Hematopoietic multipotent progenitor cell treated with erythropoietin and hydrocortisone succinate and interleukin-3 and kit ligand, for 17 days (in vitro differentiated cells): ENCODE measurements at regions not wholly inside any gene's neighbourhood (a gene's known extent, or its start where the extent isn't known, plus 50 kb on each side); places are given as distances from the start of the nearest gene placed in this dataset.
"Not testable (repeated sequence)": the region's sequence is repeated elsewhere in the genome, so short reads cannot be mapped to it uniquely, and the experiment has no call there.

Experiments used
- DNase-seq: peaks from one replicate; pipeline ENCODE4 v3.0.0-alpha.2; 2015; ENCODE audit warnings: low spot score

- not testable (repeated sequence) for DNase-seq
Measured at GRCh38 chr13:54268013-54268695, 1239.5 kb downstream of the OLFM4 start.

GRCh38 chr13:54287062-54287764 is 1258.6 kb downstream of the OLFM4 start:
- DNase-seq: no peak

- DNase-seq: no peak
Measured at GRCh38 chr13:54301085-54301484, 1272.5 kb downstream of the OLFM4 start.

GRCh38 chr13:54305377-54305776 is 1276.8 kb downstream of the OLFM4 start:
- DNase-seq: no peak

- no peak for DNase-seq
Measured at GRCh38 chr13:54312885-54313284, 1284.3 kb downstream of the OLFM4 start.

GRCh38 chr13:54317722-54318121 is 1289.1 kb downstream of the OLFM4 start:
- DNase-seq: no peak

GRCh38 chr13:54337540-54337939 is 1308.9 kb downstream of the OLFM4 start:
- DNase-seq: no peak

GRCh38 chr13:54347531-54347930 is 1318.9 kb downstream of the OLFM4 start:
- DNase-seq: no peak

- no peak for DNase-seq
Measured at GRCh38 chr13:54356209-54356608, 1327.6 kb downstream of the OLFM4 start.

GRCh38 chr13:54356849-54357248 is 1328.2 kb downstream of the OLFM4 start:
- DNase-seq: no peak

- DNase-seq: no peak
Measured at GRCh38 chr13:54357284-54357933, 1328.8 kb downstream of the OLFM4 start.

- no peak for DNase-seq
Measured at GRCh38 chr13:54361460-54361859, 1332.8 kb downstream of the OLFM4 start.

- no peak for DNase-seq
Measured at GRCh38 chr13:54366728-54367127, 1338.1 kb downstream of the OLFM4 start.

- DNase-seq: no peak
Measured at GRCh38 chr13:54367639-54368271, 1339.1 kb downstream of the OLFM4 start.

- no peak for DNase-seq
Measured at GRCh38 chr13:54368387-54368786, 1339.8 kb downstream of the OLFM4 start.

GRCh38 chr13:54373211-54373610 is 1344.6 kb downstream of the OLFM4 start:
- DNase-seq: no peak

GRCh38 chr13:54379461-54379860 is 1350.8 kb downstream of the OLFM4 start:
- no peak for DNase-seq

GRCh38 chr13:54383604-54384003 is 1355.0 kb downstream of the OLFM4 start:
- no peak for DNase-seq

- no peak for DNase-seq
Measured at GRCh38 chr13:54387625-54388024, 1359.0 kb downstream of the OLFM4 start.

- DNase-seq: no peak
Measured at GRCh38 chr13:54390841-54391240, 1362.2 kb downstream of the OLFM4 start.

GRCh38 chr13:54394085-54394700 is 1365.6 kb downstream of the OLFM4 start:
- no peak for DNase-seq

- DNase-seq: no peak
Measured at GRCh38 chr13:54394908-54395307, 1366.3 kb downstream of the OLFM4 start.
